ENCODE measurements at regions not wholly inside any gene's neighbourhood (a gene's known extent, or its start where the extent isn't known, plus 50 kb on each side); places are given as distances from the start of the nearest gene placed in this dataset.

DNA sequence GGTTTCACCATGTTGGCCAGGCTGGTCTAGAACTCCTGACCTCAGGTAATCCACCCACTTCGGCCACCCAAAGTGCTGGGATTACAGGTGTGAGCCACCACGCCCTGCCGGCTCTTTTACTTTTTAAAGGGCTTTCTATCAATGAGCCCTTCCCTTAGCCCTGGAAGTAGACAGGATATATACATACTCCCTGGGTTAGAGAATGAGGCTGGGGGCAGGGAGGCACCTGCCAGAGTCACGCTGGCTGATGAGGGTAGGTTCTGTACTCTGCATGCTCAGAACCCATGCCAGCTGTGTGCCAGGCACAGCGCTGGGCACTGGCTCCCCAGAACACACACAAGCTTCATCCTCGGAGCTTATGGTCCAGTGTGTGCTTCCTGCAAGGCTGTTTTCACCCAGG is 113.6 kb upstream of the IPO9 start:
- TF ChIP-seq CTCF (IDR thresholded peaks at IDR 0.05; ENCODE audit: low read depth, low read length, missing input control) (no peak), TAF1 (conservative IDR thresholded peaks at IDR 0.05) (no peak), JUND (IDR thresholded peaks at IDR 0.05) (no peak), YY1 (IDR thresholded peaks at IDR 0.05) (no peak), FOXA1 (IDR thresholded peaks at IDR 0.05) (no peak), SP1 (IDR thresholded peaks at IDR 0.05) (no peak), RXRA (IDR thresholded peaks at IDR 0.05) (no peak), HNF4A (conservative IDR thresholded peaks at IDR 0.05) (no peak), FOXA2 (IDR thresholded peaks at IDR 0.05) (no peak), RAD21 (IDR thresholded peaks at IDR 0.05) (no peak)
- TF ChIP-seq, protein P1, sequence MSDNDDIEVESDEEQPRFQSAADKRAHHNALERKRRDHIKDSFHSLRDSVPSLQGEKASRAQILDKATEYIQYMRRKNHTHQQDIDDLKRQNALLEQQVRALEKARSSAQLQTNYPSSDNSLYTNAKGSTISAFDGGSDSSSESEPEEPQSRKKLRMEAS (IDR thresholded peaks at IDR 0.05): no peak
- TF ChIP-seq, protein P2, sequence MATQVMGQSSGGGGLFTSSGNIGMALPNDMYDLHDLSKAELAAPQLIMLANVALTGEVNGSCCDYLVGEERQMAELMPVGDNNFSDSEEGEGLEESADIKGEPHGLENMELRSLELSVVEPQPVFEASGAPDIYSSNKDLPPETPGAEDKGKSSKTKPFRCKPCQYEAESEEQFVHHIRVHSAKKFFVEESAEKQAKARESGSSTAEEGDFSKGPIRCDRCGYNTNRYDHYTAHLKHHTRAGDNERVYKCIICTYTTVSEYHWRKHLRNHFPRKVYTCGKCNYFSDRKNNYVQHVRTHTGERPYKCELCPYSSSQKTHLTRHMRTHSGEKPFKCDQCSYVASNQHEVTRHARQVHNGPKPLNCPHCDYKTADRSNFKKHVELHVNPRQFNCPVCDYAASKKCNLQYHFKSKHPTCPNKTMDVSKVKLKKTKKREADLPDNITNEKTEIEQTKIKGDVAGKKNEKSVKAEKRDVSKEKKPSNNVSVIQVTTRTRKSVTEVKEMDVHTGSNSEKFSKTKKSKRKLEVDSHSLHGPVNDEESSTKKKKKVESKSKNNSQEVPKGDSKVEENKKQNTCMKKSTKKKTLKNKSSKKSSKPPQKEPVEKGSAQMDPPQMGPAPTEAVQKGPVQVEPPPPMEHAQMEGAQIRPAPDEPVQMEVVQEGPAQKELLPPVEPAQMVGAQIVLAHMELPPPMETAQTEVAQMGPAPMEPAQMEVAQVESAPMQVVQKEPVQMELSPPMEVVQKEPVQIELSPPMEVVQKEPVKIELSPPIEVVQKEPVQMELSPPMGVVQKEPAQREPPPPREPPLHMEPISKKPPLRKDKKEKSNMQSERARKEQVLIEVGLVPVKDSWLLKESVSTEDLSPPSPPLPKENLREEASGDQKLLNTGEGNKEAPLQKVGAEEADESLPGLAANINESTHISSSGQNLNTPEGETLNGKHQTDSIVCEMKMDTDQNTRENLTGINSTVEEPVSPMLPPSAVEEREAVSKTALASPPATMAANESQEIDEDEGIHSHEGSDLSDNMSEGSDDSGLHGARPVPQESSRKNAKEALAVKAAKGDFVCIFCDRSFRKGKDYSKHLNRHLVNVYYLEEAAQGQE (IDR thresholded peaks at IDR 0.05): no peak

Measured in liver (tissue), 3 donors.